H9 (cell line): ENCODE measurements at regions not wholly inside any gene's neighbourhood (a gene's known extent, or its start where the extent isn't known, plus 50 kb on each side); places are given as distances from the start of the nearest gene placed in this dataset.
"Not testable (repeated sequence)": the region's sequence is repeated elsewhere in the genome, so short reads cannot be mapped to it uniquely, and the experiment has no call there.

Experiments used
- DNase-seq: peaks from one replicate; pipeline ENCODE4 v3.0.0-alpha.2; 2017
- H2AFZ ChIP-seq: one replicate; pipeline ENCODE4 v1.6.1; 2013; ENCODE audit warnings: mild to moderate bottlenecking, low read length, control low read depth, moderate library complexity
- H2AK5ac ChIP-seq: 2 replicates; pipeline ENCODE4 v1.6.1; 2013; ENCODE audit warnings: low read length, control low read depth, mixed read lengths; ENCODE audit not compliant: insufficient read length
- H2BK120ac ChIP-seq: one replicate; pipeline ENCODE4 v1.6.1; 2013; ENCODE audit warnings: low read depth, mild to moderate bottlenecking, low read length, control low read depth, inconsistent platforms; ENCODE audit not compliant: poor library complexity, severe bottlenecking
- H2BK12ac ChIP-seq: 2 replicates; pipeline ENCODE4 v1.6.1; 2013; ENCODE audit warnings: low read length, control low read depth, mixed read lengths, low read depth; ENCODE audit not compliant: insufficient read length
- H2BK15ac ChIP-seq: 2 replicates; pipeline ENCODE4 v1.6.1; 2013; ENCODE audit warnings: low read depth, low read length, control low read depth
- H2BK20ac ChIP-seq: one replicate; pipeline ENCODE4 v1.6.1; 2013; ENCODE audit warnings: low read depth, mild to moderate bottlenecking, low read length, control low read depth, inconsistent platforms; ENCODE audit not compliant: poor library complexity, severe bottlenecking
- H2BK5ac ChIP-seq: 2 replicates; pipeline ENCODE4 v1.6.1; 2013; ENCODE audit warnings: low read length, control low read depth, mixed read lengths; ENCODE audit not compliant: insufficient read length
- H3K14ac ChIP-seq: 2 replicates; pipeline ENCODE4 v1.6.1; 2013; ENCODE audit warnings: low read length, control low read depth; ENCODE audit not compliant: insufficient read depth
- H3K18ac ChIP-seq: 2 replicates; pipeline ENCODE4 v1.6.1; 2013; ENCODE audit warnings: low read depth, mild to moderate bottlenecking, mixed read lengths, low read length, control low read depth; ENCODE audit not compliant: insufficient read length
- H3K23ac ChIP-seq: 2 replicates; pipeline ENCODE4 v1.6.1; 2013; ENCODE audit warnings: low read length, control low read depth, mixed read lengths, low read depth; ENCODE audit not compliant: insufficient read length
- H3K23me2 ChIP-seq: 2 replicates; pipeline ENCODE4 v1.6.1; 2013; ENCODE audit warnings: low read depth, mild to moderate bottlenecking, mixed read lengths, low read length, control low read depth; ENCODE audit not compliant: insufficient read length, poor library complexity, severe bottlenecking
- H3K27ac ChIP-seq: 2 replicates; pipeline ENCODE4 v1.5.1; 2013; ENCODE audit warnings: low read length, control low read depth, mixed read lengths, low read depth; ENCODE audit not compliant: insufficient read length
- H3K27me3 ChIP-seq: 2 replicates; pipeline ENCODE4 v1.6.1; 2013; ENCODE audit warnings: low read length, control low read depth, inconsistent platforms; ENCODE audit not compliant: insufficient read depth
- H3K4ac ChIP-seq: 2 replicates; pipeline ENCODE4 v1.6.1; 2013; ENCODE audit warnings: low read depth, mild to moderate bottlenecking, control low read depth, inconsistent platforms, low read length, moderate library complexity
- H3K4me1 ChIP-seq: 2 replicates; pipeline ENCODE4 v1.6.1; 2013; ENCODE audit warnings: low read length, control low read depth, inconsistent platforms; ENCODE audit not compliant: insufficient read depth
- H3K4me2 ChIP-seq: 2 replicates; pipeline ENCODE4 v1.6.1; 2013; ENCODE audit warnings: low read length, control low read depth, mixed read lengths; ENCODE audit not compliant: insufficient read length, insufficient read depth
- H3K56ac ChIP-seq: 2 replicates; pipeline ENCODE4 v1.6.1; 2013; ENCODE audit warnings: low read depth, mild to moderate bottlenecking, mixed read lengths, low read length, control low read depth; ENCODE audit not compliant: insufficient read length
- H3K79me1 ChIP-seq: 2 replicates; pipeline ENCODE4 v1.6.1; 2013; ENCODE audit warnings: low read depth, mild to moderate bottlenecking, moderate library complexity, low read length, control low read depth, inconsistent platforms; ENCODE audit not compliant: insufficient read depth, poor library complexity, severe bottlenecking
- H3K79me2 ChIP-seq: 2 replicates; pipeline ENCODE4 v1.6.1; 2013; ENCODE audit warnings: low read length, control low read depth, inconsistent platforms; ENCODE audit not compliant: insufficient read depth
- H3K9ac ChIP-seq: 2 replicates; pipeline ENCODE4 v1.6.1; 2013; ENCODE audit warnings: low read length, control low read depth, mixed read lengths; ENCODE audit not compliant: insufficient read length; ENCODE audit errors: extremely low read depth
- H3K9me3 ChIP-seq: one replicate; pipeline ENCODE4 v1.6.1; 2013; ENCODE audit warnings: low read depth, low read length, inconsistent platforms; ENCODE audit not compliant: control insufficient read depth
- H3T11ph ChIP-seq: one replicate; pipeline ENCODE4 v1.6.1; 2013; ENCODE audit warnings: mild to moderate bottlenecking, low read length, control low read depth, inconsistent platforms
- H4K20me1 ChIP-seq: one replicate; pipeline ENCODE4 v1.6.1; 2013; ENCODE audit not compliant: control insufficient read depth, insufficient read length, insufficient read depth
- H4K5ac ChIP-seq: 2 replicates; pipeline ENCODE4 v1.6.1; 2013; ENCODE audit warnings: low read depth, mild to moderate bottlenecking, mixed read lengths, low read length, control low read depth; ENCODE audit not compliant: insufficient read length
- H4K8ac ChIP-seq: replicated peaks from 2 replicates; pipeline ENCODE4 v1.6.1; 2013; ENCODE audit warnings: low read length, control low read depth, mixed read lengths, low read depth; ENCODE audit not compliant: insufficient read length
- H4K91ac ChIP-seq: 2 replicates; pipeline ENCODE4 v1.6.1; 2013; ENCODE audit warnings: low read depth, mild to moderate bottlenecking, moderate library complexity, mixed read lengths, low read length, control low read depth; ENCODE audit not compliant: insufficient read length
- H3K27ac Mint-ChIP-seq, 3 experiments: 2 replicates in 2 of 3; 3 replicates in 1 of 3; pipeline ENCODE4 v1.8.0; 2020 to 2021; ENCODE audit warnings: mixed read lengths in 3 of 3, mild to moderate bottlenecking in 1 of 3, moderate library complexity in 1 of 3
- H3K27me3 Mint-ChIP-seq: 2 replicates; pipeline ENCODE4 v1.8.0; 2021; ENCODE audit warnings: low read depth, mild to moderate bottlenecking, moderate library complexity, mixed read lengths
- H3K36me3 Mint-ChIP-seq, 3 experiments: 2 replicates in 2 of 3; 3 replicates in 1 of 3; pipeline ENCODE4 v1.8.0; 2020 to 2021; ENCODE audit warnings: low read depth in 3 of 3, mixed read lengths in 3 of 3; ENCODE audit not compliant: insufficient read depth in 1 of 3
- H3K4me1 Mint-ChIP-seq, 2 experiments: 2 replicates each; pipeline ENCODE4 v1.8.0; 2020; ENCODE audit warnings: mixed read lengths in 2 of 2
- H3K4me3 Mint-ChIP-seq, 2 experiments: 2 replicates in 1 of 2; 3 replicates in 1 of 2; pipeline ENCODE4 v1.8.0; 2020 to 2021; ENCODE audit warnings: mild to moderate bottlenecking in 2 of 2, mixed read lengths in 2 of 2, moderate library complexity in 1 of 2
- H3K9me3 Mint-ChIP-seq, 2 experiments: 2 replicates in 1 of 2; 3 replicates in 1 of 2; pipeline ENCODE4 v1.8.0; 2020; ENCODE audit warnings: mild to moderate bottlenecking in 2 of 2, mixed read lengths in 2 of 2, moderate library complexity in 1 of 2
- WGBS: extraction: QIAGEN DNeasy Blood & Tissue Kit; methylation state at CpG from one replicate; pipeline ENCODE4 v1.1.7; 2013; ENCODE audit warnings: missing lambda C conversion rate, low lambda C conversion rate, mixed read lengths; ENCODE audit not compliant: insufficient read length; ENCODE audit errors: extremely low coverage; 5-methylcytosine and 5-hydroxymethylcytosine counted together
- TF ChIP-seq, protein P1 (sequence below): fragments of 200-600 bp; sonication (generic); conservative IDR thresholded peaks from 3 replicates; pipeline ENCODE4 v1.8.0; 2021; ENCODE audit warnings: antibody characterized with exemption, mild to moderate bottlenecking

DNA sequence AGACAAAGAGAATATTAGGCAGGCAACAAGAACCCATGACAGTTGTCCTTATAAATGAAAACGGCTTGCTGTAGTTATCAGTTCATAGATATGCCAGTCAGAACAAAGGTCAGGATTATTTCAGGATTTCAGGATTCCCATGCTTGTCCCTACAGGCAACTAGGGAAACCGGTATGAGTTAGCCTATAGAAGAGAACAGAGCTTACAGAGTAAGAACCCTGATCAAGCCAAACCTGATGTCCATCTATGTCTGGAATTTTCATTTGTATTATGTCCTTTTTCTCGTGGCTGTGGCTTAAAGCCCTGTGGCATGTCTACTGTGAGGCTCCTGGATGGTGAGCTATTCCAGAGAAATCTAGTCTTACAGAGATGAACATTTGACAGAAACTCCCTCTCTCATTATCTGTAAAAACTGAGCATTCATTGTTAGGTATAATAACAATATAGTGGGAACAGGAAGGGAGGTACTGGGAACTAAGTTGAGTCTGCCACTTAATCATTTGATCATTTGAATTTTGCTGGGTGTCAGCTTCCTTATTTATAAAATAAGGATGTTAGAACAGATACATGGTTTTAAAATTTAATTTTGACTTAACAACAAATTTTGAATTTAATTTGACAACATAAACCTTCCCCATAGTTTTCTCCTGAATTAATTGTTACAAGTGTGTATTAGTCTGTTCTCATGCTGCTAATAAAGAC lies 129.5 kb upstream of the KLF3 start:
- Histone ChIP-seq H2BK120ac (no peak overlapping the region), H3K4me2 (no peak overlapping the region), H2BK15ac (no peak overlapping the region), H3K18ac (no peak overlapping the region), H3K56ac (no peak overlapping the region), H3K23ac (no peak overlapping the region), H3K14ac (no peak overlapping the region), H4K20me1 (no peaks in the 10 kb centered on the region), H3K23me2 (no peaks in the 10 kb centered on the region), H3K79me1 (no peaks in the 10 kb centered on the region), H2BK20ac (no peak overlapping the region), H3K4ac (no peak overlapping the region), H2BK5ac (no peak overlapping the region), H2AK5ac (no peak overlapping the region), H3T11ph (no peak overlapping the region), H2AFZ (no peak overlapping the region), H3K9ac (no peak overlapping the region), H4K8ac (no peak overlapping the region), H3K79me2 (no peaks in the 10 kb centered on the region), H4K91ac (no peak overlapping the region), H3K27ac (no peak overlapping the region), H3K9me3 (no peaks in the 10 kb centered on the region), H4K5ac (no peak overlapping the region), H3K27me3 (no peaks in the 10 kb centered on the region), H3K4me1 (no peaks in the 10 kb centered on the region), H2BK12ac (no peak overlapping the region)
- Mint-ChIP-seq H3K4me3 (no peak overlapping the region), H3K27me3 (peaks cover 9% of the 10 kb centered on the region), H3K27ac (no peak overlapping the region), H3K9me3 (no peaks in the 10 kb centered on the region), H3K36me3 (no peaks in the 10 kb centered on the region), H3K4me1 (peaks cover 13 to 17% of the 10 kb centered on the region in 2 experiments)
- no CpG with 5 or more reads among the region's 3 CpGs for WGBS
- DNase-seq = no peak
- TF ChIP-seq, protein P1, sequence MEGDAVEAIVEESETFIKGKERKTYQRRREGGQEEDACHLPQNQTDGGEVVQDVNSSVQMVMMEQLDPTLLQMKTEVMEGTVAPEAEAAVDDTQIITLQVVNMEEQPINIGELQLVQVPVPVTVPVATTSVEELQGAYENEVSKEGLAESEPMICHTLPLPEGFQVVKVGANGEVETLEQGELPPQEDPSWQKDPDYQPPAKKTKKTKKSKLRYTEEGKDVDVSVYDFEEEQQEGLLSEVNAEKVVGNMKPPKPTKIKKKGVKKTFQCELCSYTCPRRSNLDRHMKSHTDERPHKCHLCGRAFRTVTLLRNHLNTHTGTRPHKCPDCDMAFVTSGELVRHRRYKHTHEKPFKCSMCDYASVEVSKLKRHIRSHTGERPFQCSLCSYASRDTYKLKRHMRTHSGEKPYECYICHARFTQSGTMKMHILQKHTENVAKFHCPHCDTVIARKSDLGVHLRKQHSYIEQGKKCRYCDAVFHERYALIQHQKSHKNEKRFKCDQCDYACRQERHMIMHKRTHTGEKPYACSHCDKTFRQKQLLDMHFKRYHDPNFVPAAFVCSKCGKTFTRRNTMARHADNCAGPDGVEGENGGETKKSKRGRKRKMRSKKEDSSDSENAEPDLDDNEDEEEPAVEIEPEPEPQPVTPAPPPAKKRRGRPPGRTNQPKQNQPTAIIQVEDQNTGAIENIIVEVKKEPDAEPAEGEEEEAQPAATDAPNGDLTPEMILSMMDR = no peak

DNA sequence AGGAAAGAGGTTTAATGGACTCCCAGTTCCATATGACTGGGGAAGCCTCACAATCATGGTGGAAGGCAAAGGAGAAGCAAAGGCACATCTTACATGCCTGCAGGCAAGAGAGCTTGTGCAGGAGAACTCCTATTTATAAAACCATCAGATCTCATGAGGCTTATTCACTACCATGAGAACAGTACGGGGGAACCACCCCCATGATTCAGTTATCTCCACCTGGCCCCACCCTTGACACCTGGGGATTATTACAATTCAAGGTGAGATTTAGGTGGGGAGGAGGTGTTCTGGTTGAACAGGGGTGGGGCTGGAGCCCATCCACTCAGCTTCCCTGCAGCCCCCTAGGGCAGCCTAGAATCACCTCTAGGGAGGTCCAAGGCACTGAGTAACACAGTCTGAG lies 128.9 kb upstream of the KLF3 start:
- H3K4me1 ChIP-seq, H2AFZ ChIP-seq, H3K27ac Mint-ChIP-seq, H3K14ac ChIP-seq, H3K4ac ChIP-seq, H3K79me1 ChIP-seq, H3K36me3 Mint-ChIP-seq, H3K4me3 Mint-ChIP-seq, H2AK5ac ChIP-seq, H3K9ac ChIP-seq, H3K79me2 ChIP-seq, H4K8ac ChIP-seq, H3K9me3 Mint-ChIP-seq, H2BK12ac ChIP-seq, H3K23me2 ChIP-seq, H2BK20ac ChIP-seq, H3K4me2 ChIP-seq, H4K91ac ChIP-seq, H3K56ac ChIP-seq, H2BK15ac ChIP-seq, H3T11ph ChIP-seq, H3K18ac ChIP-seq, H3K27ac ChIP-seq, DNase-seq, H4K20me1 ChIP-seq, H3K9me3 ChIP-seq, H3K23ac ChIP-seq, H4K5ac ChIP-seq, H3K27me3 ChIP-seq, H2BK120ac ChIP-seq, H2BK5ac ChIP-seq: not testable (repeated sequence)
- H3K4me1 Mint-ChIP-seq = peaks cover 13 to 17% of the 10 kb centered on the region in 2 experiments
- H3K27me3 Mint-ChIP-seq = peaks cover 13% of the 10 kb centered on the region
- no CpG with 5 or more reads among the region's 1 CpG for WGBS
